MM.1S (cell line): ENCODE measurements at regions not wholly inside any gene's neighbourhood (a gene's known extent, or its start where the extent isn't known, plus 50 kb on each side); places are given as distances from the start of the nearest gene placed in this dataset.

ENCODE experiments used
- DNase-seq: peaks from one replicate; pipeline ENCODE4 v3.0.0-alpha.2; 2015
- H2AFZ ChIP-seq: fragments of 300-600 bp; sonication (generic); 2 replicates; pipeline ENCODE4 v1.6.0; 2016; ENCODE audit warnings: antibody characterized with exemption, low read length
- H3F3A ChIP-seq: fragments of 300-600 bp; sonication (generic); 2 replicates; pipeline ENCODE4 v1.6.1; 2016; ENCODE audit warnings: mild to moderate bottlenecking, antibody characterized with exemption, low read length, moderate library complexity, mixed read lengths; ENCODE audit not compliant: insufficient read depth
- H3K27ac ChIP-seq: fragments of 300-600 bp; sonication (generic); 2 replicates; pipeline ENCODE4 v1.5.1; 2016; ENCODE audit warnings: mild to moderate bottlenecking, low read length
- H3K27me3 ChIP-seq: fragments of 300-600 bp; sonication (generic); replicated peaks from 2 replicates; pipeline ENCODE4 v1.6.0; 2016; ENCODE audit warnings: low read length; ENCODE audit not compliant: insufficient read depth
- H3K36me3 ChIP-seq: fragments of 300-600 bp; sonication (generic); replicated peaks from 2 replicates; pipeline ENCODE4 v1.6.1; 2016; ENCODE audit warnings: mild to moderate bottlenecking, low read length, mixed read lengths; ENCODE audit not compliant: insufficient read depth
- H3K4me1 ChIP-seq: fragments of 300-600 bp; sonication (generic); 2 replicates; pipeline ENCODE4 v1.6.1; 2016; ENCODE audit warnings: low read length, mixed read lengths
- H3K4me2 ChIP-seq: fragments of 300-600 bp; sonication (generic); 2 replicates; pipeline ENCODE4 v1.6.0; 2016; ENCODE audit warnings: low read depth, low read length
- H3K4me3 ChIP-seq: fragments of 300-600 bp; sonication (generic); 2 replicates; pipeline ENCODE4 v1.5.1; 2016; ENCODE audit warnings: low read length, mixed read lengths
- H3K79me2 ChIP-seq: fragments of 300-600 bp; sonication (generic); 2 replicates; pipeline ENCODE4 v1.6.1; 2016; ENCODE audit warnings: mixed run types, low read length, mixed read lengths
- H3K9ac ChIP-seq: fragments of 300-600 bp; sonication (generic); 2 replicates; pipeline ENCODE4 v1.6.1; 2016; ENCODE audit warnings: low read length, mixed read lengths
- H3K9me2 ChIP-seq: fragments of 300-600 bp; sonication (generic); replicated peaks from 2 replicates; pipeline ENCODE4 v1.6.1; 2016; ENCODE audit warnings: mild to moderate bottlenecking, low read length, mixed read lengths; ENCODE audit not compliant: insufficient read depth
- H3K9me3 ChIP-seq: fragments of 300-600 bp; sonication (generic); replicated peaks from 2 replicates; pipeline ENCODE4 v1.6.1; 2016; ENCODE audit warnings: mild to moderate bottlenecking, low read length, mixed read lengths; ENCODE audit not compliant: insufficient read depth
- H4K20me1 ChIP-seq: fragments of 300-600 bp; sonication (generic); 2 replicates; pipeline ENCODE4 v1.6.1; 2016; ENCODE audit warnings: mild to moderate bottlenecking, low read length, moderate library complexity, mixed read lengths; ENCODE audit not compliant: insufficient read depth
- EZH2 ChIP-seq: fragments of 300-600 bp; sonication (generic); optimal IDR thresholded peaks from 2 replicates; pipeline ENCODE3; 2017; ENCODE audit warnings: low read depth, mild to moderate bottlenecking, antibody characterized with exemption, low read length, mixed read lengths
- EZH2phosphoT487 ChIP-seq: fragments of 300-600 bp; sonication (generic); IDR thresholded peaks from 2 replicates; pipeline ENCODE4 v1.6.1; 2018; ENCODE audit warnings: antibody characterized with exemption, low read length
- TF ChIP-seq, protein P1 (sequence below): fragments of 300-600 bp; sonication (generic); IDR thresholded peaks from 2 replicates; pipeline ENCODE4 v1.5.1; 2016; ENCODE audit warnings: antibody characterized with exemption, low read length, mixed read lengths

DNA sequence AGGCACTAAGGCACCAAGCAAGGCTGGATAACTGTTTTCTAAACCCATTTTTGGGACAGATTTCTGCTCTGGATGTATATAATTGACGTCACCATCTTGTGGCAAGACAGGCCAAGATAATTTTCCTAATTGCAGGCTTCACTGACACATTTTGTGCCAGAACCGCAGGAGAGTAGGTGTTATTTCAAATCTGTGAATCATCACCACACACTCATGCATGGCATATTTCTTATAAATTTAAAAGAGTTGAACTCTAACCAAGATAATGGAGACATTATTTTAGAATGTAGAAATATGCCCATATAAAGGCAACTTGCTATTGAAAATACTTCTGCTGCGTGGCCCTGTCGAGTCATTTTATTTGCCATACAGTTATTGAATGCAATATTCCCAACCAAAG is 68.3 kb upstream of the ACYP2 start:
- Histone ChIP-seq H3K9me3 (no peaks in the 10 kb centered on the region), H3K9ac (no peak overlapping the region), H3F3A (no peaks in the 10 kb centered on the region), H3K4me3 (no peak overlapping the region), H3K9me2 (no peaks in the 10 kb centered on the region), H2AFZ (no peak overlapping the region), H3K27ac (no peak overlapping the region), H3K36me3 (no peaks in the 10 kb centered on the region), H3K4me2 (no peak overlapping the region), H3K4me1 (peaks cover under 1% of the 10 kb centered on the region), H3K79me2 (no peaks in the 10 kb centered on the region), H4K20me1 (no peaks in the 10 kb centered on the region), H3K27me3 (no peaks in the 10 kb centered on the region)
- DNase-seq = no peak
- no peak for TF ChIP-seq EZH2phosphoT487

DNA sequence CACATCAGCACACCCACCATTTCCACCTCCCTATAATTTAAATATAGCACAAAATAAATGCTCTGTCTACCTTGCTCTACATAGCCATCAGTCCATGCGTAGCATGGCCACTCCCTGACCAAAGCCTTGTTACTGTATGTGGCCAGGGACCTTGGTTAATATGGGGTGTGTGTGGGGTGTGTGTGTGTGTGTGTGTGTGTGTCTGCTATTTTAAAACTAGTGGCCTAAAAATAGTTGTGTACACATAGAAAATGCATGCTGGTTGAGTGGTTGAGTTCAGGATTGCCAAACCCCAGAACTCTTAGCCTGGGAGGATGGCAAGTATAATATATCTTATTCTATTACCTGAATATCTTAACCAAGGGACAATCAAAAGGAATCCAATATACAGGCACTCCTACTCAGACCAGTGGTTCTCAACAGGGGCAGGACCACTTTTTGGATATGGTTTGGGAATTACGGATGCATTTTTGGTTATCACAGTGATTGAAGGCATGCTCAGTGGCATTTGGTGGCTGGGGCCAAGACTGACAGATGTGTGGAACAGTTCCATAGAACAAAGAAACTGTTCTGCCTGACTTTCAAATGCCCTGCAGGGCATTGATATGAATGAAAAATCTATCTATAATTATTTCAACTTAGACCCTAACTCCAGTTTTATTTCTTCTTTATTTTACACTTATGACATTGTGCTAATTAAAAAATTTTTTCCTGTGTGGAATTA is 72.3 kb upstream of the PSME4 start:
- TF ChIP-seq EZH2 (no peak), EZH2phosphoT487 (no peak)
- TF ChIP-seq, protein P1, sequence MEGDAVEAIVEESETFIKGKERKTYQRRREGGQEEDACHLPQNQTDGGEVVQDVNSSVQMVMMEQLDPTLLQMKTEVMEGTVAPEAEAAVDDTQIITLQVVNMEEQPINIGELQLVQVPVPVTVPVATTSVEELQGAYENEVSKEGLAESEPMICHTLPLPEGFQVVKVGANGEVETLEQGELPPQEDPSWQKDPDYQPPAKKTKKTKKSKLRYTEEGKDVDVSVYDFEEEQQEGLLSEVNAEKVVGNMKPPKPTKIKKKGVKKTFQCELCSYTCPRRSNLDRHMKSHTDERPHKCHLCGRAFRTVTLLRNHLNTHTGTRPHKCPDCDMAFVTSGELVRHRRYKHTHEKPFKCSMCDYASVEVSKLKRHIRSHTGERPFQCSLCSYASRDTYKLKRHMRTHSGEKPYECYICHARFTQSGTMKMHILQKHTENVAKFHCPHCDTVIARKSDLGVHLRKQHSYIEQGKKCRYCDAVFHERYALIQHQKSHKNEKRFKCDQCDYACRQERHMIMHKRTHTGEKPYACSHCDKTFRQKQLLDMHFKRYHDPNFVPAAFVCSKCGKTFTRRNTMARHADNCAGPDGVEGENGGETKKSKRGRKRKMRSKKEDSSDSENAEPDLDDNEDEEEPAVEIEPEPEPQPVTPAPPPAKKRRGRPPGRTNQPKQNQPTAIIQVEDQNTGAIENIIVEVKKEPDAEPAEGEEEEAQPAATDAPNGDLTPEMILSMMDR = no peak
- no peak overlapping the region for H3K9ac ChIP-seq

GRCh38 chr2:54042341-54042740 is 71.5 kb upstream of the PSME4 start:
- Histone ChIP-seq H2AFZ (no peak overlapping the region), H3K27me3 (no peaks in the 10 kb centered on the region), H3K27ac (no peak overlapping the region), H3K79me2 (no peaks in the 10 kb centered on the region), H3K4me1 (no peaks in the 10 kb centered on the region), H3K9ac (no peak overlapping the region), H3K4me3 (no peak overlapping the region), H3K9me2 (no peaks in the 10 kb centered on the region), H3K36me3 (no peaks in the 10 kb centered on the region), H4K20me1 (no peaks in the 10 kb centered on the region), H3K9me3 (no peaks in the 10 kb centered on the region), H3K4me2 (no peak overlapping the region), H3F3A (no peaks in the 10 kb centered on the region)
- DNase-seq = no peak
- TF ChIP-seq, protein P1 = no peak
- TF ChIP-seq EZH2phosphoT487 = no peak
- TF ChIP-seq EZH2 = no peak

More for the DNA sequence above, 72.3 kb upstream of the PSME4 start:
- Histone ChIP-seq H3K36me3 (no peaks in the 10 kb centered on the region), H3K4me1 (no peaks in the 10 kb centered on the region), H3K4me2 (no peak overlapping the region), H2AFZ (no peak overlapping the region), H4K20me1 (no peaks in the 10 kb centered on the region), H3K27ac (no peak overlapping the region), H3K4me3 (no peak overlapping the region), H3K79me2 (no peaks in the 10 kb centered on the region), H3K9me2 (no peaks in the 10 kb centered on the region), H3K27me3 (no peaks in the 10 kb centered on the region), H3F3A (no peaks in the 10 kb centered on the region), H3K9me3 (no peaks in the 10 kb centered on the region)
- no peak for DNase-seq

GRCh38 chr2:54041135-54041534 is 70.3 kb upstream of the PSME4 start:
- Histone ChIP-seq H3K27ac (no peak overlapping the region), H3K36me3 (no peaks in the 10 kb centered on the region), H3K9ac (no peak overlapping the region), H4K20me1 (no peaks in the 10 kb centered on the region), H3K4me3 (no peak overlapping the region), H3K4me1 (no peaks in the 10 kb centered on the region), H3K27me3 (no peaks in the 10 kb centered on the region), H3K79me2 (no peaks in the 10 kb centered on the region), H2AFZ (no peak overlapping the region), H3K4me2 (no peak overlapping the region), H3F3A (no peaks in the 10 kb centered on the region), H3K9me3 (no peaks in the 10 kb centered on the region), H3K9me2 (no peaks in the 10 kb centered on the region)
- TF ChIP-seq EZH2 (no peak), EZH2phosphoT487 (no peak)
- TF ChIP-seq, protein P1 = no peak
- no peak for DNase-seq
